SK-N-SH (cell line): ENCODE measurements at regions not wholly inside any gene's neighbourhood (a gene's known extent, or its start where the extent isn't known, plus 50 kb on each side); places are given as distances from the start of the nearest gene placed in this dataset.
A peak's percentile ranks its signal among the peaks of the same experiment; 100 is the strongest.

ENCODE experiments used
- CTCF ChIA-PET: fragments of 300-600, 350-600 bp; formaldehyde crosslinking; extraction: SDS; loops from one replicate; lab custom pipeline; 2021; lab: Yijun Ruan, JAX
- POLR2A ChIA-PET: fragments of 350-600 bp; sonication (Branson Sonifier 250); formaldehyde crosslinking; extraction: SDS; loops from one replicate; lab custom pipeline; 2020; ENCODE audit warnings: antibody characterized with exemption, inconsistent platforms; lab: Yijun Ruan, JAX
- DNase-seq: peaks from one replicate; pipeline ENCODE4 v3.0.0; 2012
- H2AFZ ChIP-seq: fragments of 200-600 bp; sonication (generic); 2 replicates; pipeline ENCODE4 v1.8.1; 2016; ENCODE audit warnings: antibody characterized with exemption, mild to moderate bottlenecking, low read depth
- H3F3A ChIP-seq: fragments of 200-600 bp; sonication (generic); replicated peaks from 2 replicates; pipeline ENCODE3; 2016; ENCODE audit warnings: antibody characterized with exemption, mild to moderate bottlenecking; ENCODE audit not compliant: insufficient read depth
- H3K27ac ChIP-seq, 2 experiments: fragments of 200-500 bp in 1 of 2; fragments of 200-600 bp in 1 of 2; sonication (Bioruptor generic) in 1 of 2; sonication (generic), shearing (Covaris generic) in 1 of 2; 2 replicates each; pipeline versions ENCODE4 v1.5.1 to v1.6.1; 2014 to 2016; ENCODE audit warnings: low read depth in 2 of 2, inconsistent platforms in 1 of 2, low read length in 1 of 2, mild to moderate bottlenecking in 1 of 2, mixed read lengths in 1 of 2
- H3K27me3 ChIP-seq: fragments of 200-600 bp; sonication (generic), shearing (Covaris generic); 2 replicates; pipeline ENCODE4 v1.6.1; 2016; ENCODE audit warnings: mixed run types; ENCODE audit not compliant: insufficient read depth
- H3K36me3 ChIP-seq, 2 experiments: fragments of 200-500 bp in 1 of 2; fragments of 200-600 bp in 1 of 2; sonication (Bioruptor generic) in 1 of 2; sonication (generic) in 1 of 2; replicated peaks in 1 of 2; 2 replicates each; pipeline versions ENCODE3 to v1.5.1; 2014 to 2016; ENCODE audit warnings: low read length in 1 of 2, mild to moderate bottlenecking in 1 of 2; ENCODE audit not compliant: insufficient read depth in 2 of 2, control insufficient read depth in 1 of 2
- H3K4me1 ChIP-seq, 2 experiments: fragments of 200-500 bp in 1 of 2; fragments of 200-600 bp in 1 of 2; sonication (Bioruptor generic) in 1 of 2; sonication (generic), shearing (Covaris generic) in 1 of 2; 2 replicates each; pipeline versions ENCODE4 v1.5.1 to v1.6.1; 2014 to 2016; ENCODE audit warnings: low read depth in 1 of 2, low read length in 1 of 2, mixed run types in 1 of 2; ENCODE audit not compliant: insufficient read depth in 2 of 2, control insufficient read depth in 1 of 2
- H3K4me2 ChIP-seq: fragments of 200-600 bp; sonication (generic), shearing (Covaris generic); 2 replicates; pipeline ENCODE4 v1.6.1; 2017; ENCODE audit warnings: mixed run types
- H3K4me3 ChIP-seq, 2 experiments: fragments of 200-500 bp in 1 of 2; fragments of 200-600 bp in 1 of 2; sonication (Bioruptor generic) in 1 of 2; sonication (generic), shearing (Covaris generic) in 1 of 2; 2 replicates each; pipeline versions ENCODE4 v1.5.1 to v1.8.1; 2014 to 2016; ENCODE audit warnings: low read depth in 2 of 2, inconsistent platforms in 1 of 2, low read length in 1 of 2, mild to moderate bottlenecking in 1 of 2, mixed read lengths in 1 of 2, moderate library complexity in 1 of 2
- H3K79me2 ChIP-seq: fragments of 200-600 bp; sonication (generic); 2 replicates; pipeline ENCODE4 v1.8.1; 2017; ENCODE audit warnings: mild to moderate bottlenecking; ENCODE audit not compliant: insufficient read depth
- H3K9ac ChIP-seq: fragments of 200-600 bp; sonication (generic); 2 replicates; pipeline ENCODE4 v1.6.1; 2017; ENCODE audit warnings: mixed run types
- H3K9me2 ChIP-seq: fragments of 200-600 bp; sonication (generic); 2 replicates; pipeline ENCODE4 v1.6.1; 2017; ENCODE audit warnings: mixed run types
- H3K9me3 ChIP-seq: fragments of 200-600 bp; sonication (generic); 2 replicates; pipeline ENCODE4 v1.6.1; 2017; ENCODE audit warnings: mixed run types, mild to moderate bottlenecking, moderate library complexity
- H4K20me1 ChIP-seq: fragments of 200-600 bp; sonication (generic); 2 replicates; pipeline ENCODE4 v1.6.1; 2017; ENCODE audit warnings: mild to moderate bottlenecking, mixed run types; ENCODE audit not compliant: insufficient read depth
- CHD2 ChIP-seq: fragments of 150-350 bp; IDR thresholded peaks from 2 replicates; pipeline ENCODE4 v1.6.1; 2018; ENCODE audit warnings: low read length; ENCODE audit not compliant: partially characterized antibody
- CTCF ChIP-seq: fragments of 200-600 bp; sonication (generic); IDR thresholded peaks from 2 replicates; pipeline ENCODE4 v1.6.1; 2017; ENCODE audit warnings: antibody characterized with exemption, mild to moderate bottlenecking, moderate library complexity
- EP300 ChIP-seq, 2 experiments: IDR thresholded peaks; 2 replicates each; pipeline versions ENCODE4 v1.4.0 to v1.6.1; 2012; ENCODE audit warnings: borderline replicate concordance in 1 of 2, low read depth in 1 of 2, low read length in 1 of 2
- EZH2phosphoT487 ChIP-seq: fragments of 200-600 bp; sonication (generic); IDR thresholded peaks from 2 replicates; pipeline ENCODE4 v1.6.1; 2017; ENCODE audit warnings: low read depth, mixed run types, mild to moderate bottlenecking, antibody characterized with exemption, moderate library complexity, borderline replicate concordance
- FOSL2 ChIP-seq: IDR thresholded peaks from 2 replicates; pipeline ENCODE4 v1.4.0; 2012; ENCODE audit warnings: low read depth, mild to moderate bottlenecking, moderate library complexity, borderline replicate concordance
- FOXJ3 ChIP-seq: sonication (generic); formaldehyde crosslinking; IDR thresholded peaks from 2 replicates; pipeline ENCODE4 v1.5.1; 2020; ENCODE audit warnings: mild to moderate bottlenecking, missing genetic modification reagents
- FOXM1 ChIP-seq: IDR thresholded peaks from 2 replicates; pipeline ENCODE4 v1.4.0; 2012; ENCODE audit warnings: low read depth, mild to moderate bottlenecking
- GATA2 ChIP-seq: sonication (generic); formaldehyde crosslinking; IDR thresholded peaks from 2 replicates; pipeline ENCODE4 v1.5.0; 2020; ENCODE audit warnings: mild to moderate bottlenecking, missing genetic modification reagents
- MEF2A ChIP-seq: IDR thresholded peaks from 2 replicates; pipeline ENCODE4 v1.4.0; 2012; ENCODE audit warnings: low read depth, borderline replicate concordance
- NFIC ChIP-seq: IDR thresholded peaks from 2 replicates; pipeline ENCODE4 v1.4.0; 2012; ENCODE audit warnings: borderline replicate concordance
- NRF1 ChIP-seq: IDR thresholded peaks from 2 replicates; pipeline ENCODE4 v1.6.1; 2012; ENCODE audit warnings: low read depth, mild to moderate bottlenecking, low read length
- PBX3 ChIP-seq: IDR thresholded peaks from 2 replicates; pipeline ENCODE4; 2012
- RAD21 ChIP-seq: IDR thresholded peaks from 2 replicates; pipeline ENCODE4 v1.6.1; 2012; ENCODE audit warnings: mild to moderate bottlenecking, low read length
- RCOR1 ChIP-seq: fragments of 150-350 bp; IDR thresholded peaks from 2 replicates; pipeline ENCODE4 v1.6.1; 2017; ENCODE audit warnings: antibody characterized with exemption, low read length
- RFX5 ChIP-seq: IDR thresholded peaks from 2 replicates; pipeline ENCODE4 v1.6.1; 2012; ENCODE audit warnings: mild to moderate bottlenecking, improper control_type of control experiment, low read length
- SMC3 ChIP-seq: IDR thresholded peaks from 2 replicates; pipeline ENCODE4 v1.6.1; 2012; ENCODE audit warnings: low read depth, low read length, improper control_type of control experiment
- TCF12 ChIP-seq: IDR thresholded peaks from 2 replicates; pipeline ENCODE4 v1.4.0; 2012
- TEAD4 ChIP-seq: IDR thresholded peaks from 2 replicates; pipeline ENCODE4 v1.4.0; 2012; ENCODE audit warnings: mild to moderate bottlenecking, borderline replicate concordance; ENCODE audit not compliant: insufficient read depth
- USF1 ChIP-seq: IDR thresholded peaks from 2 replicates; pipeline ENCODE4 v1.4.0; 2012; ENCODE audit warnings: low read depth, borderline replicate concordance
- USF2 ChIP-seq: fragments of 150-350 bp; IDR thresholded peaks from 2 replicates; pipeline ENCODE4 v1.6.1; 2017; ENCODE audit warnings: antibody characterized with exemption, low read length, low read depth, borderline replicate concordance
- YY1 ChIP-seq: IDR thresholded peaks from 2 replicates; pipeline ENCODE4 v1.4.0; 2012; ENCODE audit warnings: low read depth, mild to moderate bottlenecking
- ZBTB33 ChIP-seq: IDR thresholded peaks from 2 replicates; pipeline ENCODE4 v1.4.0; 2012; ENCODE audit warnings: low read depth, borderline replicate concordance
- WGBS: methylation state at CpG from one replicate; pipeline ENCODE4 v1.1.6; 2017; ENCODE audit warnings: low lambda C conversion rate; 5-methylcytosine and 5-hydroxymethylcytosine counted together

GRCh38 chr13:31631746-31632145, 107.6 kb upstream of the RXFP2 start:
- H3K79me2 ChIP-seq, result no peaks in the 10 kb centered on the region
- H3K9me3 ChIP-seq, result no peaks in the 10 kb centered on the region
- H3K36me3 ChIP-seq, result no peaks in the 10 kb centered on the region
- H3F3A ChIP-seq, result peaks cover 29% of the 10 kb centered on the region
- no peak overlapping the region for H3K4me3 ChIP-seq
- peaks cover 0 to 20% of the 10 kb centered on the region in 2 experiments; a peak in 2 of 4 replicates for H3K4me1 ChIP-seq
- no peak overlapping the region for H2AFZ ChIP-seq
- no peaks in the 10 kb centered on the region for H3K27me3 ChIP-seq
- no peak for TF ChIP-seq NRF1
- TF ChIP-seq TEAD4, result no peak
- TF ChIP-seq FOXJ3 (CRISPR knock-in tag), result no peak
- no peak for TF ChIP-seq RAD21
- no peak overlapping the region for H3K9ac ChIP-seq
- H3K4me2 ChIP-seq, result no peak overlapping the region
- ChIA-PET POLR2A (no interaction called here), CTCF (no interaction called here)
- H4K20me1 ChIP-seq, result no peaks in the 10 kb centered on the region
- no peak overlapping the region; a peak in 1 of 4 replicates for H3K27ac ChIP-seq
- no peaks in the 10 kb centered on the region for H3K9me2 ChIP-seq
- no peak for DNase-seq

- H3K9me2 ChIP-seq, result no peaks in the 10 kb centered on the region
- TF ChIP-seq RFX5, result no peak
- TF ChIP-seq TCF12, result peak; percentile 80
- TF ChIP-seq NFIC, result peak; percentile 85
- no peak for TF ChIP-seq FOXJ3 (CRISPR knock-in tag)
- no peak for TF ChIP-seq FOXM1
- TF ChIP-seq YY1, result no peak
- TF ChIP-seq GATA2, result no peak
- no peak for TF ChIP-seq RCOR1
- TF ChIP-seq EZH2phosphoT487, result no peak
- no peak for TF ChIP-seq MEF2A
- no peak for TF ChIP-seq SMC3
- TF ChIP-seq USF2, result no peak
- TF ChIP-seq USF1, result no peak
- TF ChIP-seq TEAD4, result no peak
- peak in 1 of 2 experiments; percentile 83; a peak in 1 of 4 replicates for TF ChIP-seq EP300 (IDR thresholded peaks at IDR 0.05; ENCODE audit: borderline replicate concordance in 1 of 2, low read depth in 1 of 2, low read length in 1 of 2)
- TF ChIP-seq FOSL2, result peak; percentile 72; the same call in 1 of the 2 replicates
- no peak for TF ChIP-seq CHD2
- peak; percentile 38; the same call in 1 of the 2 replicates for TF ChIP-seq ZBTB33
- no peak for TF ChIP-seq CTCF
- TF ChIP-seq NRF1, result no peak
- peak; percentile 77 for TF ChIP-seq PBX3
These were observed 100.7 kb upstream of the RXFP2 start for GRCh38 chr13:31638577-31638976.

More at GRCh38 chr13:31638577-31638976, 100.7 kb upstream of the RXFP2 start:
- POLR2A ChIA-PET, result no interaction called here
- Histone ChIP-seq H4K20me1 (no peaks in the 10 kb centered on the region), H3F3A (peaks cover 9% of the 10 kb centered on the region), H3K27ac (peak overlapping the region; percentile 50 to 78), H3K4me3 (no peak overlapping the region), H3K36me3 (no peaks in the 10 kb centered on the region), H2AFZ (0 out of 2 replicates have a peak overlapping the region, but pooled peaks have one; percentile 49), H3K79me2 (no peaks in the 10 kb centered on the region), H3K27me3 (no peaks in the 10 kb centered on the region), H3K9me3 (0 out of 2 replicates have a peak, but pooled peaks cover 4% of the 10 kb centered on the region), H3K9ac (0 out of 2 replicates have a peak overlapping the region, but pooled peaks have one; percentile 5), H3K4me1 (peaks cover 0 to 14% of the 10 kb centered on the region in 2 experiments), H3K4me2 (peak overlapping the region; percentile 40)
- CTCF ChIA-PET, result no interaction called here
- WGBS, result 7% methylated on average over 1 of the region's 1 CpG
- DNase-seq, result no peak
